ENCODE measurements at regions not wholly inside any gene's neighbourhood (a gene's known extent, or its start where the extent isn't known, plus 50 kb on each side); places are given as distances from the start of the nearest gene placed in this dataset.
"Not testable (repeated sequence)": the region's sequence is repeated elsewhere in the genome, so short reads cannot be mapped to it uniquely, and the experiment has no call there.

DNA sequence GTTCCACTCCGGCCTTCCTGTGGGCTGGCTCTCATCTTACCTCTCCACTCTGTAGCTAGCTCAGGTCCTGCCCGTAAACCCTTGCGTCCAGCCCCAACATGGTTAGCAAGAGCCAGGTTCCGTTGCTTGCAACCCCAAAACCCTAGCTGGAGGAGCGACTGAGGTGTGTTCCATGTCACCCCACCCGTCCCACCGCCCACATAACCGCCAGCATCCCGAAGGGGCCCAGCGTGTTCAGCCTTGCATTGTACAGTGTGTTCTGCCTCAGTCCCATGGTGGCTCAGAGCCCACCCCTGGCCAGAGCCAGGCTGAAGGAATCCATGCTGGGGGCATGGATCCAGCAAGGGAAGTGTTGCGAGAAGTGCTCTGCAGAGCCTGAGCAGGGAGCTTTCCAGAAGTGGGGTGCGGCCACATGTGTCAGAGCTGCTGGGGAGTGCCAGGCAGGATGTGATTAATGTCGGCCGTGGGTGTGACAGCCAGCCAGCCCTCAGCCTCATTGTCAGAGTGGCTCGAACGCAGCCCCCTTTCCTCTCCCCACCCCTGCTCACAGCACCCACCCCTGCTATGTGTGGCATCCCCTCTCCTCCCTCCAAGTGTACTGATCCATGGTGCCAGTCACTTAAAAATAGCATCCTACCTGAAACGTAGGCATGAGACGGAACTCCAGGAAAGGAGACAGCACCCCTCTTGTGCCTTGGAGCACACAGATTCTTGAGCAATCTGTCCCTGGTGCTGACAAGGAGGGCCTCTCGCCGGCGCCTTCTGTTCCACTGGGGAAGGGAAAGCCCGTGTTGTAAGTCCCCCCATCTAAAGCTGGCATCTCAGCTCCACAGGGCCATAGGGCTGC, 158.9 kb downstream of the OR4M2 start:
- not testable (repeated sequence) for TF ChIP-seq ZNF274 (IDR thresholded peaks at IDR 0.05; ENCODE audit: low read depth, low read length); YY1 (IDR thresholded peaks at IDR 0.05; ENCODE audit: insufficient read depth, insufficient read length)
